Mesodermal cell (in vitro differentiated cells): ENCODE measurements at regions not wholly inside any gene's neighbourhood (a gene's known extent, or its start where the extent isn't known, plus 50 kb on each side); places are given as distances from the start of the nearest gene placed in this dataset.

ENCODE experiments used
- H3K27ac ChIP-seq: 2 replicates; pipeline ENCODE4 v1.7.0; 2013; ENCODE audit warnings: mild to moderate bottlenecking, low read depth, low read length, moderate library complexity; ENCODE audit not compliant: severe bottlenecking
- H3K36me3 ChIP-seq: 2 replicates; pipeline ENCODE4 v1.7.1; 2013; ENCODE audit warnings: mild to moderate bottlenecking, low read length, moderate library complexity; ENCODE audit not compliant: control insufficient read depth, insufficient read depth
- H3K4me1 ChIP-seq: one replicate; pipeline ENCODE4 v1.7.1; 2013; ENCODE audit warnings: mild to moderate bottlenecking, low read length; ENCODE audit not compliant: insufficient read depth, control insufficient read depth, poor library complexity, severe bottlenecking
- H3K4me3 ChIP-seq: 2 replicates; pipeline ENCODE4 v1.7.0; 2013; ENCODE audit warnings: low read length, control low read depth, mild to moderate bottlenecking; ENCODE audit not compliant: insufficient read depth, poor library complexity, severe bottlenecking; ENCODE audit errors: extremely low read depth
- H3K9me3 ChIP-seq: 2 replicates; pipeline ENCODE4 v1.7.1; 2013; ENCODE audit warnings: mild to moderate bottlenecking, low read length, moderate library complexity; ENCODE audit not compliant: control insufficient read depth
- WGBS, 2 experiments: methylation state at CpG; one replicate each; pipeline ENCODE4 v1.1.5; 2013; ENCODE audit warnings: missing lambda C conversion rate in 2 of 2; ENCODE audit not compliant: insufficient coverage in 2 of 2; 5-methylcytosine and 5-hydroxymethylcytosine counted together

GRCh38 chr15:98483575-98484130 is 164.7 kb upstream of the IGF1R start:
- H3K27ac ChIP-seq = no peak overlapping the region
- H3K4me1 ChIP-seq = no peaks in the 10 kb centered on the region
- peaks cover 7% of the 10 kb centered on the region for H3K9me3 ChIP-seq
- no peaks in the 10 kb centered on the region for H3K36me3 ChIP-seq
- WGBS, 2 experiments = no CpG with 5 or more reads among the region's 1 CpG
- H3K4me3 ChIP-seq = no peak overlapping the region

- Histone ChIP-seq H3K36me3 (no peaks in the 10 kb centered on the region), H3K4me3 (no peak overlapping the region), H3K27ac (no peak overlapping the region), H3K4me1 (no peaks in the 10 kb centered on the region), H3K9me3 (peaks cover 7% of the 10 kb centered on the region)
- WGBS, 2 experiments = no CpG with 5 or more reads among the region's 1 CpG
Observed at GRCh38 chr15:98484914-98485313, 163.4 kb upstream of the IGF1R start.

GRCh38 chr15:98485451-98485850 is 162.9 kb upstream of the IGF1R start:
- Histone ChIP-seq H3K27ac (no peak overlapping the region), H3K4me1 (no peaks in the 10 kb centered on the region), H3K36me3 (no peaks in the 10 kb centered on the region), H3K4me3 (no peak overlapping the region), H3K9me3 (peaks cover 7% of the 10 kb centered on the region)
- 86% methylated on average over 1 of the region's 2 CpGs; no CpG with 5 or more reads in 1 of the 2 experiments for WGBS, 2 experiments

GRCh38 chr15:98493966-98494511 is 154.3 kb upstream of the IGF1R start:
- no peaks in the 10 kb centered on the region for H3K36me3 ChIP-seq
- H3K4me1 ChIP-seq = no peaks in the 10 kb centered on the region
- H3K4me3 ChIP-seq = no peak overlapping the region
- WGBS, 2 experiments = 90 to 100% methylated on average over 2 to 3 of the region's 5 CpGs
- H3K9me3 ChIP-seq = peaks cover 7% of the 10 kb centered on the region
- H3K27ac ChIP-seq = no peak overlapping the region

GRCh38 chr15:98501192-98501591 is 147.1 kb upstream of the IGF1R start:
- Histone ChIP-seq H3K36me3 (no peaks in the 10 kb centered on the region), H3K27ac (no peak overlapping the region), H3K4me1 (no peaks in the 10 kb centered on the region), H3K4me3 (no peak overlapping the region), H3K9me3 (peaks cover 8% of the 10 kb centered on the region)
- no CpG with 5 or more reads among the region's 1 CpG for WGBS, 2 experiments

GRCh38 chr15:98501632-98502031 is 146.7 kb upstream of the IGF1R start:
- WGBS, 2 experiments = 79% methylated on average over 2 of the region's 3 CpGs; no CpG with 5 or more reads in 1 of the 2 experiments
- Histone ChIP-seq H3K9me3 (peaks cover 8% of the 10 kb centered on the region), H3K4me3 (no peak overlapping the region), H3K27ac (no peak overlapping the region), H3K4me1 (no peaks in the 10 kb centered on the region), H3K36me3 (no peaks in the 10 kb centered on the region)

GRCh38 chr15:98503970-98504369 is 144.4 kb upstream of the IGF1R start:
- WGBS, 2 experiments = 94 to 100% methylated on average over 2 to 4 of the region's 8 CpGs
- Histone ChIP-seq H3K36me3 (no peaks in the 10 kb centered on the region), H3K27ac (no peak overlapping the region), H3K4me3 (no peak overlapping the region), H3K4me1 (no peaks in the 10 kb centered on the region), H3K9me3 (peaks cover 8% of the 10 kb centered on the region)

GRCh38 chr15:98504998-98505397 is 143.3 kb upstream of the IGF1R start:
- Histone ChIP-seq H3K4me1 (no peaks in the 10 kb centered on the region), H3K4me3 (no peak overlapping the region), H3K27ac (no peak overlapping the region), H3K36me3 (no peaks in the 10 kb centered on the region), H3K9me3 (peaks cover 5% of the 10 kb centered on the region)
- WGBS, 2 experiments = 94 to 98% methylated on average over 8 to 9 of the region's 9 CpGs

- 83 to 96% methylated on average over 6 to 7 of the region's 7 CpGs for whole genome bisulfite sequencing, 2 experiments
- Histone ChIP-seq H3K4me1 (no peaks in the 10 kb centered on the region), H3K27ac (no peak overlapping the region), H3K4me3 (no peak overlapping the region), H3K36me3 (no peaks in the 10 kb centered on the region), H3K9me3 (no peaks in the 10 kb centered on the region)
Observed at GRCh38 chr15:98505611-98506031, 142.7 kb upstream of the IGF1R start.

- H3K4me3 ChIP-seq = no peak overlapping the region
- no peaks in the 10 kb centered on the region for H3K36me3 ChIP-seq
- no peaks in the 10 kb centered on the region for H3K9me3 ChIP-seq
- 98% methylated on average over 6 to 7 of the region's 7 CpGs for WGBS, 2 experiments
- no peak overlapping the region for H3K27ac ChIP-seq
- no peaks in the 10 kb centered on the region for H3K4me1 ChIP-seq
Observed at GRCh38 chr15:98506172-98506571, 142.2 kb upstream of the IGF1R start.

GRCh38 chr15:98506711-98507110 is 141.6 kb upstream of the IGF1R start:
- 78 to 89% methylated on average over 7 of the region's 7 CpGs for WGBS, 2 experiments
- no peak overlapping the region for H3K27ac ChIP-seq
- no peak overlapping the region for H3K4me3 ChIP-seq
- no peaks in the 10 kb centered on the region for H3K9me3 ChIP-seq
- no peaks in the 10 kb centered on the region for H3K4me1 ChIP-seq
- H3K36me3 ChIP-seq = no peaks in the 10 kb centered on the region
